ENCODE measurements at regions not wholly inside any gene's neighbourhood (a gene's known extent, or its start where the extent isn't known, plus 50 kb on each side); places are given as distances from the start of the nearest gene placed in this dataset.
"Not testable (repeated sequence)": the region's sequence is repeated elsewhere in the genome, so short reads cannot be mapped to it uniquely, and the experiment has no call there.

DNA sequence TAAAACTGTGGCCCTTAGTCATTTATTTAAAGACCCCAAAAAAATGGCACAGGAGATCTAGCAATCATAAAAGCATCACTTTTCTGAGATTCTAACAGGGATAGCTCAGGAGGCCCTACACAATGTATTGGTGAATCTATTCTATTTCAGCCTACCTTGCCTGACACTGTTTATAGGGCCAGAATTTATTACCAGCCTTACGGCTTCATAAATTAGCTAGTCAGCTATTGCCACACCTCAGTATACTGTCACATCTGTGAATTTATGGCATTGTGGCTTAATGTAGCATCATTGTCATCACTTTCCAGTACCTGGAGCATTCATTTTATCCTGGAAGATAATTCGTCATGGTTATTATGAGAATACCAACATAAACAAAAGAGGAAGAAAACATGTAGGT lies 121.2 kb upstream of the ERG start:
- no peak for DNase-seq

DNA sequence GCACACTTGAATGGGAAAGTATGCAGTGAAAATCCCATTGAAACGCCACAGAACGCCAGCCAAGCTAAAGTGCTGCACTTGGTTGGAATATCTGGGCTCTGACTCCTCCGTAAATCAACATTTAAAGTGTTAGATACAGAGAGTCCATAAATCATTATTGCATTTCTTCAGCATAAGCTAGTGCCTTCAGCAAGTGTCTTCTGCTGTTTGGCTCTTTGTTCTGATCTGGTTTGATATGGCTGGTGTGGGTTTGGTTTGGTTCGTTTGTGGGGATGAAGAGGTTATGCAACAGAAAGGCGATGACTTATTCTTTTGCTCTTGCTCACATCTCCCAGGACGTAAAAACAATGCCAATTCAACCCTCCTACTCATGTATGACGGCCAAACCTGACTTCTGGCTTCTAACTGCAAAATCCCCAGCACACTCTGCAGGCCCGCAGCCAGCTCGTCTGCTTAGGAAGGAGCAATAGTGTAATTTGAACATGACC lies 121.8 kb upstream of the ERG start:
- no peak for DNase-seq

- DNase-seq = no peak
These were observed 122.9 kb upstream of the ERG start for GRCh38 chr21:38621132-38621531.

GRCh38 chr21:38622081-38622826 lies 124.0 kb upstream of the ERG start:
- DNase-seq = no peak

- no peak for DNase-seq
These were observed 124.5 kb upstream of the ERG start for GRCh38 chr21:38622827-38623209.

- no peak for DNase-seq
These were observed 125.3 kb upstream of the ERG start for GRCh38 chr21:38623552-38623951.

DNA sequence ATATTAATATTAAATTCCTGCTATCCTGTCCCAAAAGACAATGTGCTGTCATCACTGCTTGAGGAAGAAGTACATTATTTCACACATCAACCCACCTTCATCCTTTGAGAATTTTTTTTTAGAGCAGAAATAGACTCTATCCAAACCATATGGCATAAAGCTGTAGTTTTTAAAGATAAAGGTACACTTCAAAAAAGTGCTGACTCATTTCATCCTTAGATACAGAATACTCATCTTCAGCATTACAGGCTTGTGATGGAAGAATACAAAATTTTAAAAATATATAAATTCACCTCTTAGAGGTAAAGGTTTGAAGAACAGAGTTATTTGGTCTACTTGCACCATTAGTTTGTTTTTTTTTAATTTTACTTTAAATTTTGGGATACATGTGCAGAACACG lies 126.7 kb upstream of the ERG start:
- DNase-seq = no peak

DNA sequence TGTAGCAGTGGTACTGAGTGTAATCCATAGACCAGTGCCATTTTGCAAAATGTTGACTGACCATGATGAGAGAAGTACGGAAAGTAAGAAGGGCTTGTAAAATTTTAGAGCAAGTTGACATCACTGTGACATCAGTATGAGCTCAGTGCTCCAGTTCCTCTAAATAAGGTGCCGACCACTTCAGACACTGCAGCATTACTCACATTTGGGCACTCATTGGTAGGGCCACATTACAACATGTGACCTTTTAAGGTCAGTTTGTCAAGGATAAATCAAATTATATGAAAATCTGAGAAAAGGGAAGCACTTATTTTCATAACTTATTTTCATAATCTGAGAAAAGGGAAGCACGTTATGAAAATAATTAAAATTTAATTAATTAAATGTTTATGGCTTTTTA lies 128.0 kb upstream of the ERG start:
- DNase-seq = no peak

DNA sequence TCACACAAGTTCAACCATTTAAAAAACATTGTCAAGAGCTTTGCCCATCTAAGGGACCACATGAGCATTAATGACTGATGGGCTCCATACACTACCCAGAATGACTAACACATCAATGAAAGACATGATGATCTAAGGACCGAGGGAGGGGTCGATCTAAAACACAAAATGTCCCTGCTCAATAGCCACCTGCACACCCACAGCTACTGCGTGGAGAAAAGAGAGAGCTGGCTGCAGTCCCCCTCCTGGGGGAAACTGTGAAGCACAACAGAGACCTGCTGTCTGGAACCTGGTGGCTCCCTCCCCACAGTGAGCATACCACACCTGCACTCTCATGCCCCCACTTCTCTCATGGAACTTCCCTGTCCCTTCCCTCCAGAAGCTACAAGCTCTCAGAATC lies 130.1 kb upstream of the ERG start:
- DNase-seq = no peak

DNA sequence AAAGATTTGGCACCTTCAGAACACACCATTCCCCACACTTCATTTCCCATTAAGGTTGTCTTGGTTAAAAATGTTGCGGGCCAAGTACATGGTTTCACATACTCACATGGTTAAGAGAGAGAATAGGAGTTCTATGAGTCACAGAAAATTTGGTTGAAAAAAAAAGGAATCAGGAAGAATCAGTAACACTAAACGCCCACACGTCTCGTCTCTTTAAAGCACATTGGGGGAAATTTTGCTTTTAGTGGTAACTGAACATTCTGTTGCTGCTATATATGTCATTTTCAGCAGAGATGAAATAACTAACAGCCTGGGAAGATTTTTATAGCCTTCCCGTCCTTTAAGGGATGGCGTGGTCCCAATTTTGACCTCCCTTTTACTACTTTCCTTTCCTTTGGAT lies 132.9 kb upstream of the ERG start:
- DNase-seq = no peak

DNA sequence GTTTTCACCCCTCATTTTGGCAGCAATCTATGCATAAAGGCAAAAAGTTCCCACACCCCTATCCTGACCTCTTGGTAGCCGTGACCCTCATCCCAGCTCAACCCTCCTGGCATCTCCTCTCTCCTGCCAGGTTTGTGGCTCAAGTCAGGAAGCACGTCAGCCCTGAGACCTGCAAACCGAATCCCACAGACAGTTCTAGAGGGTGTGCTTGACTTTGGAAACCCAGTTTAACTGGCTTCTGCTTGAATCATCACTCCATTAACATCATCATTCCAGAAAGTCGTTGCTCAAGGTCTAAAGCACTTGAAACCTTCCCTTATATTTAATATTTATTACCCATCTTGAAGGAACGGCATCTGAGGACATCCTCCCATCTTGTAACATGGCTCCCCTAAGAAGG lies 133.4 kb upstream of the ERG start:
- no peak for DNase-seq

DNA sequence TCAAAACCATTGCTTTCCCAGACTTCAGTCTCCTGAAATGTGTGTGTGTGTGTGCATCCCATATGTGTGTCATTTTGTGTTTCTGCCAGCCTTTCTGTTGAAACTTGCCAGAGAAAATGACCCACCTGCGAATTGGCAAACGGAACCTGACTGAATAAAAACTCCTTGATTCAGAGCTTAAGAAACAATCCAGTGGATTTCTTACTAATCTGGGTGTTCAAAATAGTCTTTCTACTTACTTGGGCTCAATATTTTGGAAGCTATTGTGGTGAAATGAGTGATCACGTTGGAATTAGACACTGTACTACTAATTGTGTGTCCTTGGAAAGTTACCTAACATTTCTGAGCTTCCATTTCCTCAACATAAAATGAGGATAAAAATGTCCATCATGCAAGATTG lies 138.9 kb upstream of the ERG start:
- DNase-seq = no peak

- DNase-seq = no peak
These were observed 141.5 kb upstream of the ERG start for GRCh38 chr21:38639571-38640354.

GRCh38 chr21:38640355-38640742 lies 142.1 kb upstream of the ERG start:
- not testable (repeated sequence) for DNase-seq

DNA sequence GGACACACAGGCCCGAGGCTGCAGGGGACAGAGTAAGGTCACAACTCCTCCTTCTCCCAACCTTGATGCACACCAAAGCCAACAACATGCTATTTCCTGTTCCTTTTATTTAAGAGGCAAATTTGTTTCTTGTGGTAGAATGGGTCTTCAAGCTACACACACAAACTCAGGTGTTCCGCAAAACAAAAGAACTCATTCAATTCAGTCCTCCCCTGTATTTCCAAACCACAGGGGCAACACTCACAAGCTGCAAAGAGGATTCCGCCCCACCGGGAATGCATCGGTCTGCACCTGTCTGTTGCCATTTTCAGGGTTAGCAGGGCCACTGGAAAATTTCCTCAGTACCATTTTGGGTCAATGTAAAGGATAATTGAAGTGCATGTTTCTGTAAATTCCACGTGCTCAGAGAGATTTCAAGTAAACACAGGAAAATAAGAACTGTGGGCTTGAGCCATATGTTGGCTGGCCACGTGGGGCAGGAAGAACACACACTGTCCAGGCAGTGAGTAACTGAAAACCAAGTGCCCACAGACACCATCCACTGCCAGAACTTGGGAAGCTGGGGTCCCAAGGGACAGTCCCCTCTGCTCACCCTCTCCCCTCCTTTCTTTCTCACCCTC lies 145.2 kb upstream of the ERG start:
- DNase-seq = no peak

GRCh38 chr21:38645282-38645681 lies 147.0 kb upstream of the ERG start:
- DNase-seq = no peak

DNA sequence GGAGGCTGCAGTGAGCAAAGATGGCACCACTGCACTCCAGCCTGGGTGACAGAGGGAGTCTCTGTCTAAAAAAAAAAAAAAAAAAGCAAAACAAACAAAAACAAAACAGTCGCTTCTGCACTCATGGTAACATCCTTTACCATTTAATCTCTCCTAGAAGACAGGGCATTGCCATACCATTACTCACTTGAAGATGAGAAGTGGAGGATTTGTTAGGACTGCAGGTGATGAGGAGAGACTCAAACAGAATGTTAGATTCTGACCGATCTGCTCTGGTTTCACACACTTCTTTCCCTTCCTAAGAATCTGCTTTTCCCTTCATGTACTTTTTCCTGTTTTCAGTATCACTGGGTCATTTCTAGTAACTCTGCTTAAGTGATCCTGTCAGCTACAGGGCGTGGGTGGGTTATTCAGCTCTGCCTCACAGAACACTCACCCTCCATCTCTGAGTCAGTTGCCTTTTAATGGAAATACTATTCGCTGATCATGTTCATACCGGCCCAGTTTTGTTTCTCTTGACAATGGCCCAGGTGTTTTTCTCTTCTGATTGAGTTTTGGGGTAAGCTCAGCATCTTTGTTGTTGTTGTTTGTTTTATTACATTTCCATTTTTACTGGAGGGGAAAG lies 148.0 kb upstream of the ERG start:
- peak; percentile 66 for DNase-seq

DNA sequence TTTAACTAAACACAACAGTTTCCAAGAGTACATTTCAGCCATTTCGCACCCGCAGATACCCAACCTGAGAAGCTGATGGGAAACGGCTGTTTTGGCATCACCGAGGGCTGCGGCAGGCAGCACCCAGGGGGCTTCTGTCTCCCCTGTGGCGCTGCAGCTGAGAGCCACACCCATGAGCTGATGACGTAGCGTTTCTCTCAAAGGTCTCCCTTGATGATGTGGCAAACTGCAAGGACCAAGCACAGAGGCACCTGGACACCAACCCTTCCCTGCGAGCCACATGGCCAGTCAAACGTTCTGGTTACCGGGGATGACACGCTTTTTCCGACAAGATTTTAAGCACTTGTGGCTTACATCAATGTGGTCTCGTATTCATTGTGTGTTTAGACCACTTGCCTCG lies 150.8 kb upstream of the ERG start:
- DNase-seq = peak; percentile 23

DNA sequence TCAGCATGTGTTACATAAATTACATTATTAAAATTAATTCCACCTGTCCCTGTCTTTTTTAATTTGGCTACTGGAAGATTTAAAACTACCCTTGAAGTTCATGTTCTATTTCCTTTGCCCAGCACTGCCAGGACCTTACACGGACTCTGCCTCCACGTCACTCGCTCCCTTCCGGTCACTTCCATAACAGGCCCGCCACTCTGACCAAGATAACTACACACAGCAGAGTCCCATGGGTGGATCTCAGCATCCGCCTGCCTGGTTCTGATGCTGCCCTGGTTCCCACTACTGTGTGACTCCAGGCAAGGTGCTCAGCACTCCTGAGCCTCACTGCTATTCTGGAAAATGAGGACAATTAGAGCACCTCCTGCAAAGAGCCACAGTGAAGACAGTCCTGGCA lies 153.3 kb upstream of the ERG start:
- DNase-seq = no peak

GRCh38 chr21:38652396-38652795 lies 153.3 kb upstream of the ETS2 start:
- DNase-seq = no peak

DNA sequence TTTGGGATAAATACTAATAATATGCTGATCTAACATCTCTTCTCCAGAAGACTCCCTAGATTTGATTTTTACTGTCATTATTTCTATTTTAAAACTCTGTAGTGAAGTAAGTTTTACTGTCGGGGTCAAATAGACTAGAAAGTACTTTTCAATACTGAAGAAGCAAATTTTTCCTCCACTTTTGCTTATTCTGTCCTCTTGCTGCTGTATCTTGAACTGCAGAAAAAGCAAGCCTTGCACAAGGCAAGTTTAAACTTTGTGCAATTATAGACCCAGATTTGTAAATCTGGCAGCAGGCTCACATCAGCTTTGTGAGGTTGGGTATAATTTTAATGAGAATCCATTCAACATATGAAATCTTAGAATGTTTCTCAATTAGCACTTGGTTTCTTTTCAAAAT lies 151.1 kb upstream of the ETS2 start:
- no peak for DNase-seq

DNA sequence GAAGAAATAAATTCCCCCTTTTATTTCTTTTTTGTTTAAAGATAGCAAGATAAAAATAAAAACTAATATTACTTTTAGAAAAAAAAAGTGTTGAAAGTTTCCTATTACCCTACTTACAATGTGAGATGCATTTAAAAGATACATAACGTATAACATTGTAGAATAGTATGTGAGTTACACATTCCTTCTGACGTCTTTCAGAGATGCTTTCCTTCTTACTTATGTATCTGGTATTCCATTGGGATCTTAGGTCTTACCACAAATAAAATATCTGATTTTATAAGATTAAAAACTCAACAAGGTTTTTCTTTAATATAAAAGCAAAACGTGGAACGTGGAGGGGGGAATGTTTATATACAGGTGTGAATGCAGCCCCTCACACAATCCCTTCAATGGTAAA lies 147.2 kb upstream of the ETS2 start:
- DNase-seq = no peak

DNA sequence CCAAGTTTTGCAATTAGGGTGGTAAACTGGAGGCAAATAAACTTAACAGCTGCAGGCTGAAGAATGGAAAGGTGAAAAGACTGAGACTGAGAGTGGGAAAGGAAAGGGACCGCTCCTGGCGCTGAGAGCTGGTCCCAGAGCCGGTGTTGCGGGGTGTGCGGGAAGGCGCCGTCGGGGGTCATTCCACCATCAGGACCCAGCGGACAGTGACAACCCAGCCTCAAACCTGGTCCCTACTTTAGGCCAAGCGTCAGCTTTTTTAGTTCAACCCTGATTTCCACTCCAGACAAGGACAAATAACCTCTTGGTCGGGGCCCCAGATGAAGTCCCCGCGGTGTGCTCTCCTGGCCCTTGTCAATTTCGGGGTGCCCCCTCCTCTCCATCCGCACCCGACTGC lies 145.8 kb upstream of the ETS2 start:
- no peak for DNase-seq

Data from stimulated activated CD4-positive, alpha-beta T cell treated with anti-CD3 and anti-CD28 coated beads, Interleukin-1b, Interleukin-23, amount 100 ng/mL, for 48 hours (primary cell).